HuH-7 (cell line): ENCODE measurements at regions not wholly inside any gene's neighbourhood (a gene's known extent, or its start where the extent isn't known, plus 50 kb on each side); places are given as distances from the start of the nearest gene placed in this dataset.
"Not testable (repeated sequence)": the region's sequence is repeated elsewhere in the genome, so short reads cannot be mapped to it uniquely, and the experiment has no call there.

Experiments
- DNase-seq: peaks from one replicate; pipeline ENCODE4 v3.0.0; 2011; ENCODE audit warnings: low spot score

GRCh38 chr1:58836408-58836807, 52.6 kb upstream of the JUN start:
- DNase-seq, result no peak

- no peak for DNase-seq
Observed at GRCh38 chr1:58837886-58838285, 54.0 kb upstream of the JUN start.

DNA sequence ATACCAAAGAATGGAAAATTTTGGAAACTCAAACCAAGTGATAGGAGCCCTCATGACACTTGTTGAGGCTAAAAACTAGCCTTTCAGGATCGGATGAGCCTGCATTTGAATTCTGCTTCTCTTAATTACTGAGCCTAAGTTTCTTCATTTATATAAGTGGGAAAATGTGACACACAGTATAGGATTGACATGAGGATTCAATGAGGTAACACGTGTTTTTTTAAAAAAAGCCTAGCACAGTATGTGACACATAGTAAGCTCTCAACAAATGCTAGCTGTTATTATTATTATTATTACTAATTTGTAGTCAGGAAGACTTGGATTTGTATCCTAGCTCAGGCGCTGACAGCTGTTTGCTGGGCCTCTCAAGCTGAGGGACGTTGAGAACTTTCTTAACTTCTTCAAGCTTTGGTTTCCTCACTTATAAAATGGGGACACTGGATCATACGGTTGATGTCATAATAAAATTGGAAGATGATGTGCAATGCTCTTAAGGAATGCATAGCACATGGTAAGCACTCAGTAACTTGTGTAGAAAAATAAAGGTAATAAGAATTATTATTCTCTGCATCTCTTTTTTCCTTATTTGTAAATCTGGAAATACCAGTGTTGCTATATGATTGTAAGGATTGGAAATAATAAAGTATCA, 55.4 kb upstream of the JUN start:
- no peak for DNase-seq

GRCh38 chr1:58839846-58840835, 56.3 kb upstream of the JUN start:
- DNase-seq, result no peak

DNA sequence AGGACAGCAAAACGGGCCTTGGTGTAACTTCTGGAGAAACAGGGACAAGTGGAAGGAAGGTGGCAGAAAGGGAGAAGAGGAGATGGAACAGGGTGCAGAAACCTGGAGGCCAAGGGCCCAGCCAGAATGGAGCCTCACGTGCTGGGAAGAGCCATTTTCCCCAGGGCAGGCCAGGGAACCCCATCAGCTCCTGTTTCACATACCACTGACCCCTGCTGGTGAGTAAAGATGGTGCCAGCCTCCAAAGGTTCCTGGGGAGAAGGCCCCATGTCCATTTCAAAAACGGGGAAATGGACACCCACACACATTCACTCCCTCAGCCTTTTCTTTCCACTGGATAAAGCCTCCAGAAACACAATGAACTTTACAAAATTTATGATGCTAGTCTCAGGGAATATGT, 57.6 kb upstream of the JUN start:
- peak; percentile 12 for DNase-seq

DNA sequence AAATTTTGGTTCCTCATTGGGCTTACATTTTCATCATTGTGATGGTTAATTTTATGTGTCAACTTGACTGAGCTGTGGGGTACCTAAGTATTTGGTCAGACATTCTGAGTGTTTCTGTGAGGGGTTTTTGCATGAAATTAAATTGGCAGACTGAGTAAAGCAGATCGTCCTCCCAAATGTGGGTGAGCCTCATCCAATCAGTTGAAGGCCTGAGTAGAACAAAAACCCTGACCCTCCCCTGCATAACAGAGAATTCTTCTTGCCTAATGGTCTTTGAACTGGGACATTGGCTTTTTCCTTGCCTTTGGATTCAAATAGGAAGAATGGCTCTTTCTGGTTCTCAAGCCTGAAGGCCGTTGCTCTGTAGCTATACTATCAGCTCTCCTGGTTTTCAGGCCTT, 59.1 kb upstream of the JUN start:
- no peak for DNase-seq

DNA sequence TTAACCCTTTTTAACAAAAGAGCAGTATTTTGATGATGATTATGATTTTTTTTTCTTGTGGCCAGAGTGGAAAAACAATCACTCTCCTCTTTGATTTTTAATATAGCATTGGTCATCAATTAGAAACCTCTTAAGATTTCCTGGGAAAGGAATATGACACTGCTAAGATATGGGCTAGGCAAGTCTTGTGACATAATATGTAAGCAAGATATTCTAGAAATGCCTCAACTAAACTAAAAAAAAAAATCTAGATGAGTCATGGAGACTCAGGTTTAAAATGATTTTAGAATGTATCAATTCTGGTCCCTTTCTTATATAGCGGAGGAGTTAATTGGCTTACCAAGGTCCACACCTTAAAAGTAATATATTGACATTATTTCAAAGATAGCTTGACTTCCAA, 60.3 kb upstream of the JUN start:
- no peak for DNase-seq

DNA sequence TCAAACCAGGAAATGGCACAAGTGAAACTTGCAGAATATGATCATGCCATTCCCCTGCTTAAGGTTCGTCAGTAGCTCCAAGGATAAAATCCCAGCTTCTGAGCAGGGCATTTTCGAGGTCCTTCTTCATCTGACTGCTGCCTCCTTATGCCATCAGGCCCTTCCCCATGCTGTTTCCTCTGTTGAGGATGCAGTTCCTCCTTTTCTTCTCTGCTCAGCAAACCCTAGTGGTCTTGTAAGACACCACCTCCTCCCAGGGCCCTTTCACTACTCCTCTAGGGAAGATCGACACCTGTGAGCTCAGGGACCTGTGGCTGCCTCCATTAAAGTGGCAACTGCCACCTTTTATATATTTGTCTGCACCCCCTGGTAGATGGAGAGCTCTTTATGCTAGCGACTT, 62.1 kb upstream of the JUN start:
- DNase-seq, result no peak

DNA sequence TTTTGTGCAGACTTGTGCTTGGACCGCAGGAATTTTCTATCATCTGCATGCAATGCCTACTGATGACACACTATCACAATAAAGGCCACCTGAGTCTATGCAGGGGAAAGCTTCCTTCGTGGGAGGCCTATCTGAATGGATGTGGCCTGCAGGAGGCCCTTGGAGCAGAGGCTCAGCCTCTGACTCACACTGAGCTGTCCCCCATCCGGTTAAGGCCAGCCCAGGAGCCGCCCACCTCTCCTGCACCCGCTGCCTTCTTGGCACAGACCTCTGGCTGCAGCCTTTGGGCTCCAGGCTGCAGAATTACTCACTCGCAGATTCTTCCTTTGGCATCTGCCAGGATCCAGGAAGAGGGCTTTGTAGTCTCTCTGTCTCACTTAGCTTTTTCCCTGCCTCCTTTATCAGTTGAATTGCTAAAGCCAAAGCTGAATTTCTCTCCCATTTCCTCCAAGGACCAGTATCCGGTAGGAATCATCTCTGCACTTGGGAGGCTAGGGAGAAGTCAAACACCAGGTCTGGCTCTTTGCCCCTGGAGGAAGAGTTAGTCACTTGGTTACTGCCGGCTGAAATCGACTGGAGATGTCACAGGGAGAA, 65.1 kb upstream of the JUN start:
- no peak for DNase-seq

- DNase-seq, result no peak
Observed at GRCh38 chr1:58849551-58849950, 65.7 kb upstream of the JUN start.

- DNase-seq, result no peak
Observed at GRCh38 chr1:58850636-58851035, 66.8 kb upstream of the JUN start.

GRCh38 chr1:58852731-58853485, 69.1 kb upstream of the JUN start:
- no peak for DNase-seq

DNA sequence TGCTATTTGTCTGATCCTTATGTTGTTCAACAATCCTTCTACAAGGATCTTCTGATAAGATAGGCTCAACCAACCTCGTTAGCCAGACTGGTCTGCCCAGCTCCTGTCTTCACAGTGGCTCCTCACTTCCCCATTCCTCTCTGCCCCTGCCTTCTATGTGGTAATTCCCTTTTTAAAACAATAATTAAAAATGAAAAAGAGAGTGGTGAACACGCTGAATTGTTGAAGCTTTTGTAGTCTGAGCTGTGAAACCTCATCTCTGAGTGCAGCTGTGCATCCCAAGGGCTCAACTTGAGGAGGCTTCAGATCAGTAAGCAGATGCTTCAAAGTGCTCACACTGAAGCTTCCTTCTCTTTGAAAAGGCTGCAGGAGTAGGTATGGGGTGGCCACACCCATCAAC, 70.7 kb upstream of the JUN start:
- DNase-seq, result no peak

DNA sequence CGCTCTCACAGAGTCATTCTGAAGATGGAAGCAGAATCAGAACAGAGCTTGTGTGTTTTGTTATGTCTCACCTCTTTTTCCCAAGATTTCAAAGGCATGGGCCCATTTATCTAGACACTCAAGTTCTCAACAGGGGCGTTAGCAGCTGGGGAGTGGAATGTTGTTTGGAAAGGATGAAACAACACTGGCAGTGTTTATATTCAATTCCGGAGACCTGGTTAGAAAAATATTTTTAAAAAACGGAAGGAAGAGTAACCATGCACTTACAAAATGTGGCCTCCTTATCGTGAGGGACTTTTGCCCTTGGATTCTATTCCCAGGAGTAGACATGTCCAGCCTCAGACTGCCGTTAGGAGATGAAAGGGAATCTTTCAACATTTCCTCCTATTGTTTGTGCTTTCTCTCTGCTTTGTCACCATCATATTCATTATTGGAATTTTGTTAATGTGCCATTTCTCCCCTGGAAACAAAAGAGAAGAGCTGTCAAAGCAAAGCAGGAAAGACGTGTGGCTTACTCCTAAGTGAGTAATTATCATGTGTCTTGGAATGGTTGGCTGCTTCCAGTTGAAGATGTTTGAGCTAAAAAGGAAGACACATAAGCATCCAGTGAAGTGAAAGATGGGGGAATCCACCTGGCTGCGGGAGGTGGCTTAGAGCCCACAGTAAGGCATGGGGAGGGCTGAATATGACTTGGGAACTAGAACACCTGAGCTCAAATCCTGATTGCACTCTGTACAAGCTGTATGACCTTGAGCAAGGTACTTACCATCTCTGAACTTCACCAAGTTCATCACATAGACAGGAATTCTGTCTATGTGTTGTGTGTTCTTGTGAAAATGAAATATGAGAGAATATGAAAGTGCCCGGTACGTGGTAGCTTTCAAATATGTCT, 71.7 kb upstream of the JUN start:
- DNase-seq, result no peak

DNA sequence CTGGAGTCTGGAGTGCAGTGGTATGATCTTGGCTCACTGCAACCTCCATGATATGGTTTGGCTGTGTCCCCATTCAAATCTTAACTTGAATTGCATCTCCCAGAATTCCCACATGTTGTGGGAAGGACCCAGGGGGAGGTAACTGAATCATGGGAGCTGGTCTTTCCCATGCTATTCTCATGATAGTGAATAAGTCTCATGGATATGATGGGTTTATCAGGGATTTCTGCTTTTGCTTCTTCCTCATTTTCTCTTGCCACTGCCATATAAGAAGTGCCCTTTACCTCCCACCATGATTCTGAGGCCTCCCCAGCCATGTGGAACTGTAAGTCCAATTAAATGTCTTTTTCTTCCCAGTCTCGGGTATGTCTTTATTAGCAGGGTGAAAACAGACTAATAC, 72.4 kb upstream of the JUN start:
- DNase-seq, result not testable (repeated sequence)

GRCh38 chr1:58857680-58858673, 74.1 kb upstream of the JUN start:
- DNase-seq, result no peak

GRCh38 chr1:58859769-58860485, 76.1 kb upstream of the JUN start:
- DNase-seq, result no peak

DNA sequence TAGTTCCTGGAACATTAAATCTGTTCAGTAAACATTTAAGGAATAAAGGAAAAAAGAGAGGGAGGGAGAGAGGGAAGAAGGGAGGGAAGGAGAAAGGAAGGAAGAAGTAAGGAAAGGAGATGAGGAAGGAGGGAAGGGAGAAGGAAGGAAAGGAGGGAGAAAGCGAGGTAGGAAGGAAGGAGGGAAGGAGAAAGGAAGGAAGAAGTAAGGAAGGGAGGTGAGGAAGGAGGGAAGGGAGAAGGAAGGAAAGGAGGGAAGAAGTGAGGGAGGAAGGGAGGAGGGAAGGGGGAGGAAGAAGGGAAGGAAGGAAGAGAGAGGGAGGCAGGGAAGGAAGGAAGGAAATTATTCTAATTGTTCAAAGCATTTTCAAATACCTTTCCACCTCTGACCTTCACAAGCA, 77.2 kb upstream of the JUN start:
- DNase-seq, result no peak

DNA sequence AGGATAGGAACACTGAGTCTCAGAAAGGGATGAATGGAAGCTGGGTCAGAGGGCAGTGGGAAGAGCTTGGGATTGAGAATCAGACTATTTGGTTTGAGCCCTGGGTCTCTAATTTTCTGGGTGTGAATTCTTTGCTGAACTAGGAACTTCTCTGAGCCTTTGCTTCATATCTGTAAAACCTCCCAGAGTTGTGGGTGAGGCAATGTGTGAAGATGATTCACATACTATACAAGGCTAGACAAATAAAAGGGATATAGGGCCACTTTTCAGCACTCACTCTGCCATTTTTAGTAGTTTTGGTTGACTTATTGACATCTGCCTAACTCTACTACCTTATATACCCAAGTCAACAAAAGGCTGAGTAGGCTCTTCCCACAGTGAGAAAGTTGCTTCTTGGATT, 77.7 kb upstream of the JUN start:
- no peak for DNase-seq
